ENCODE measurements at regions not wholly inside any gene's neighbourhood (a gene's known extent, or its start where the extent isn't known, plus 50 kb on each side); places are given as distances from the start of the nearest gene placed in this dataset.

GRCh38 chr4:137638934-137639333 lies 106.6 kb upstream of the PCDH18 start:
- Histone ChIP-seq H3K79me2 (ENCODE audit: insufficient read depth, low read depth, low read length) (no peaks in the 10 kb centered on the region), H4K20me1 (ENCODE audit: insufficient read depth, low read length) (no peaks in the 10 kb centered on the region), H2AFZ (ENCODE audit: low read length) (no peak overlapping the region), H3K4me2 (ENCODE audit: low read length) (no peak overlapping the region), H3K4me3 (ENCODE audit: low read depth, low read length, poor library complexity, severe bottlenecking) (no peak overlapping the region), H3K27ac (ENCODE audit: low read depth, low read length, poor library complexity, severe bottlenecking) (no peak overlapping the region), H3K4me1 (ENCODE audit: insufficient read depth, low read length, poor library complexity, severe bottlenecking) (no peaks in the 10 kb centered on the region), H3K9me3 (ENCODE audit: low read length) (no peaks in the 10 kb centered on the region), H3K36me3 (ENCODE audit: insufficient read depth, low read length) (no peaks in the 10 kb centered on the region), H3K9me2 (ENCODE audit: insufficient read depth, low read length) (no peaks in the 10 kb centered on the region)
- intact Hi-C loops (cut with micrococcal nuclease; ENCODE audit: unreplicated experiment) = no loop called here
- no TSS peak for BruUV-seq (replicated peaks)
- ChIA-PET POLR2A (no interaction called here), CTCF (ENCODE audit: unreplicated experiment) (no interaction called here)
- no peak for TF ChIP-seq CTCF (conservative IDR thresholded peaks at IDR 0.05; ENCODE audit: low read length)
- TF ChIP-seq EZH2phosphoT487 (IDR thresholded peaks at IDR 0.05; ENCODE audit: borderline replicate concordance, low read depth, low read length) = no peak
- no peak for DNase-seq (ENCODE audit: low spot score)

GRCh38 chr4:137635601-137636000 lies 103.3 kb upstream of the PCDH18 start:
- no peaks in the 10 kb centered on the region for H3K79me2 ChIP-seq (ENCODE audit: insufficient read depth, low read depth, low read length)
- POLR2A ChIA-PET = interaction anchor here (0.7 kb wide), 2 partner anchors 17 to 923 kb away, joined by 3 read pairs; no protein-coding TSS in a partner anchor
- no peak overlapping the region for H2AFZ ChIP-seq (ENCODE audit: low read length)
- no peaks in the 10 kb centered on the region for H4K20me1 ChIP-seq (ENCODE audit: insufficient read depth, low read length)
- no peak for TF ChIP-seq CTCF (conservative IDR thresholded peaks at IDR 0.05; ENCODE audit: low read length)
- TF ChIP-seq EZH2phosphoT487 (IDR thresholded peaks at IDR 0.05; ENCODE audit: borderline replicate concordance, low read depth, low read length) = no peak
- no peak overlapping the region for H3K4me2 ChIP-seq (ENCODE audit: low read length)
- H3K27ac ChIP-seq (ENCODE audit: low read depth, low read length, poor library complexity, severe bottlenecking) = no peak overlapping the region
- H3K9me2 ChIP-seq (ENCODE audit: insufficient read depth, low read length) = no peaks in the 10 kb centered on the region
- no peaks in the 10 kb centered on the region for H3K36me3 ChIP-seq (ENCODE audit: insufficient read depth, low read length)
- CTCF ChIA-PET (ENCODE audit: unreplicated experiment) = no interaction called here
- no TSS peak for BruUV-seq (replicated peaks)
- intact Hi-C loops (cut with micrococcal nuclease; ENCODE audit: unreplicated experiment) = no loop called here
- DNase-seq (ENCODE audit: low spot score) = no peak
- no peaks in the 10 kb centered on the region for H3K9me3 ChIP-seq (ENCODE audit: low read length)
- H3K4me3 ChIP-seq (ENCODE audit: low read depth, low read length, poor library complexity, severe bottlenecking) = no peak overlapping the region
- H3K4me1 ChIP-seq (ENCODE audit: insufficient read depth, low read length, poor library complexity, severe bottlenecking) = no peaks in the 10 kb centered on the region

GRCh38 chr4:137635108-137635507 lies 102.8 kb upstream of the PCDH18 start:
- Histone ChIP-seq H4K20me1 (ENCODE audit: insufficient read depth, low read length) (no peaks in the 10 kb centered on the region), H3K9me2 (ENCODE audit: insufficient read depth, low read length) (no peaks in the 10 kb centered on the region), H3K36me3 (ENCODE audit: insufficient read depth, low read length) (no peaks in the 10 kb centered on the region), H3K4me2 (ENCODE audit: low read length) (no peak overlapping the region), H2AFZ (ENCODE audit: low read length) (no peak overlapping the region), H3K27ac (ENCODE audit: low read depth, low read length, poor library complexity, severe bottlenecking) (no peak overlapping the region), H3K79me2 (ENCODE audit: insufficient read depth, low read depth, low read length) (no peaks in the 10 kb centered on the region), H3K4me1 (ENCODE audit: insufficient read depth, low read length, poor library complexity, severe bottlenecking) (no peaks in the 10 kb centered on the region), H3K4me3 (ENCODE audit: low read depth, low read length, poor library complexity, severe bottlenecking) (no peak overlapping the region), H3K9me3 (ENCODE audit: low read length) (no peaks in the 10 kb centered on the region)
- TF ChIP-seq CTCF (conservative IDR thresholded peaks at IDR 0.05; ENCODE audit: low read length) (no peak), EZH2phosphoT487 (IDR thresholded peaks at IDR 0.05; ENCODE audit: borderline replicate concordance, low read depth, low read length) (no peak)
- no peak for DNase-seq (ENCODE audit: low spot score)
- POLR2A ChIA-PET = no interaction called here
- intact Hi-C loops (cut with micrococcal nuclease; ENCODE audit: unreplicated experiment) = no loop called here
- no TSS peak for BruUV-seq (replicated peaks)
- CTCF ChIA-PET (ENCODE audit: unreplicated experiment) = no interaction called here
